T-helper 17 cell (primary cell): ENCODE measurements at regions not wholly inside any gene's neighbourhood (a gene's known extent, or its start where the extent isn't known, plus 50 kb on each side); places are given as distances from the start of the nearest gene placed in this dataset.

Source experiments
- ATAC-seq: fragments of 150-1000 bp; cut with Tn5 transposase; 2 replicates; pipeline ENCODE4 v1.10.0; 2021; ENCODE audit warnings: mild to moderate bottlenecking, moderate library complexity
- DNase-seq, 3 donors: peaks; one replicate each; pipeline versions ENCODE4 v3.0.0 to v3.0.0-alpha.2; 2020 to 2021
- H3K9me3 ChIP-seq: one replicate; pipeline ENCODE4 v1.7.0; 2013; ENCODE audit warnings: low read length, mild to moderate bottlenecking; ENCODE audit not compliant: control insufficient read depth, poor library complexity, severe bottlenecking
- H3K27ac Mint-ChIP-seq: one replicate; pipeline ENCODE4 v1.8.0; 2022; ENCODE audit warnings: mild to moderate bottlenecking, moderate library complexity, mixed read lengths
- H3K27me3 Mint-ChIP-seq: one replicate; pipeline ENCODE4 v1.8.0; 2022; ENCODE audit warnings: mixed read lengths
- H3K36me3 Mint-ChIP-seq: one replicate; pipeline ENCODE4 v1.8.0; 2022; ENCODE audit warnings: low read depth, mixed read lengths
- H3K4me1 Mint-ChIP-seq: one replicate; pipeline ENCODE4 v1.8.0; 2022; ENCODE audit warnings: mild to moderate bottlenecking, mixed read lengths
- H3K4me3 Mint-ChIP-seq: one replicate; pipeline ENCODE4 v1.8.0; 2022; ENCODE audit warnings: mild to moderate bottlenecking, moderate library complexity, mixed read lengths

DNA sequence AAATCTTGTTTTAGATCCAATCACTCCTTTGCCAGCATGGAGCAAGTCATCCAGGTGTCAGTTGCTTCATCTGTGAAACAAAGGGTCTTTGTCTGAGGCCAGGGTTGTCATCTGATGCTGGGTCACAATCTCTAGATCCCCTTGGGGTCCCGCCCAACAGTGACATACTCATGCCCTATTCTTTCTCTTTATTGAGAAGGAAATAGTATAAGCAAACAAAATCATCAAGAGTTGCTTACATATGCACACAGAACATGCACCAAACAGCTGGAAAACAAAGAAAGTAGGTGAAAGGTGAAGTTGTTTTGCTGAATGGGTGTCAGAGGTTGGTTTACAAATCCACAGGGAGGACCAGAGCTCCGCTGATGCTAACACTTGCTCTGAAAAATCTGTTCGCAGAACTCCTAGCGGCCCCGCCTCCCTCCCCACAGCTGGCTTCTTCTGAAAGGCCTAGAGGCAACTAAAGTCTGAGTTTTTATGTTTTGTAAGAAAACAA lies 106.1 kb upstream of the SLC44A1 start:
- ATAC-seq (no peak), DNase-seq (no peak)
- Mint-ChIP-seq H3K36me3 (peaks cover 2% of the 10 kb centered on the region), H3K4me3 (no peak overlapping the region), H3K4me1 (peaks cover 17% of the 10 kb centered on the region), H3K27me3 (peaks cover under 1% of the 10 kb centered on the region), H3K27ac (no peak overlapping the region)
- H3K9me3 ChIP-seq, result no peaks in the 10 kb centered on the region

DNA sequence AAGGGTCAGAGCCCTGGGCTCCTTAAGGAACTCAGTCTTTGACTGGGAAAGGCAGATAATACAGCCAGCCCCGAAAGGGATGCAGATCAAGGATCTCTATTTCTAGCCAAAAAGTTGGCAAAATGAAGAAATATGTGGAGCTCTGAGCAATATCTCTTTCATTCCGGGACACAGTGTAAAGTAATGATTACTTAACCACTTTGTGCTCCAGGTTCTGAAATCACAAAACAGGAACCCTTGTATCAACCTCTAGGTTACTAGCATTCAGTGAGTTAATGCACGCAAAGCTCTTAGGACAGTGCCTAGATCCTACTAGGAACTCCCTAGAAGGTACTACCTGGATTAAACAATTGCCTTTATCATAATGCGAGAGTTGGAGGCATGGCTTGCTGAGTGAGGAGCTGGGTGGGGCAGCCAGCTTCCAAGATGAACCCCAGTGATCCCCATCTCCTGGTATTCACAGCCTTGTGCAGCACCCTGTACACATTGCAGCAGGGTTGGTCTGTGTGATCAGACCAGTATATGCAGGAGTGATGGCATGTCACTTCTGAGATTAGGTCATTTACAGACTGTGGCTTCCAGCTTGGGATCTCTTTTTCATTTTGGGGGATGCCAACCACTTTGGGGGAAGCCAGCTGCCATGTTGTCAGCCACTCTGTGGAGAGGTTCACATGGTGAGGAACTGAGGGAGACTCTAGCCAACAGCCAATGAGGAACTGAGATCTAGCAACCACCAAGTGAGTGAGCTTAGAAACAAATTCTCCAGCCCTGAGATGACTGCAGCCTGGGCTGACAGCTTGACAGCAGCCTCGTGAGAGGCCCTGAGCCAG lies 103.1 kb upstream of the SLC44A1 start:
- Mint-ChIP-seq H3K4me3 (no peak overlapping the region), H3K27ac (peak overlapping the region; percentile 27), H3K36me3 (no peaks in the 10 kb centered on the region), H3K27me3 (peaks cover 6% of the 10 kb centered on the region), H3K4me1 (peaks cover 11% of the 10 kb centered on the region)
- H3K9me3 ChIP-seq, result no peaks in the 10 kb centered on the region
- DNase-seq (no peak), ATAC-seq (no peak)

DNA sequence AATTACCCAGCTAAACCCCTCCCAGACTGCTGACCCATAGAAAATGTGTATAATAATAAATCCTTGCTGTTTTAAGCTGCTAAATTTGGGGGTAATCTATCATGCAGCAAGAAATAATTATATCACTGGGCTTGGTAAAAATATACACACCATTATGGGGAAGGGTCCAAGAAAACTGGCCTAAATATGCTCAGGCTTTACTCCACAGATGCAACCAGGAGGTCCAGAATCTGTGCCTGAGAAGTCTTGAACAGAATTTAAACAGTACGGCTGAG lies 102.5 kb upstream of the SLC44A1 start:
- ATAC-seq (no peak), DNase-seq (no peak)
- H3K4me1 Mint-ChIP-seq, result peaks cover 11% of the 10 kb centered on the region
- no peak overlapping the region for H3K4me3 Mint-ChIP-seq
- H3K36me3 Mint-ChIP-seq, result no peaks in the 10 kb centered on the region
- H3K9me3 ChIP-seq, result no peaks in the 10 kb centered on the region
- peak overlapping the region; percentile 27 for H3K27ac Mint-ChIP-seq
- peaks cover 6% of the 10 kb centered on the region for H3K27me3 Mint-ChIP-seq

DNA sequence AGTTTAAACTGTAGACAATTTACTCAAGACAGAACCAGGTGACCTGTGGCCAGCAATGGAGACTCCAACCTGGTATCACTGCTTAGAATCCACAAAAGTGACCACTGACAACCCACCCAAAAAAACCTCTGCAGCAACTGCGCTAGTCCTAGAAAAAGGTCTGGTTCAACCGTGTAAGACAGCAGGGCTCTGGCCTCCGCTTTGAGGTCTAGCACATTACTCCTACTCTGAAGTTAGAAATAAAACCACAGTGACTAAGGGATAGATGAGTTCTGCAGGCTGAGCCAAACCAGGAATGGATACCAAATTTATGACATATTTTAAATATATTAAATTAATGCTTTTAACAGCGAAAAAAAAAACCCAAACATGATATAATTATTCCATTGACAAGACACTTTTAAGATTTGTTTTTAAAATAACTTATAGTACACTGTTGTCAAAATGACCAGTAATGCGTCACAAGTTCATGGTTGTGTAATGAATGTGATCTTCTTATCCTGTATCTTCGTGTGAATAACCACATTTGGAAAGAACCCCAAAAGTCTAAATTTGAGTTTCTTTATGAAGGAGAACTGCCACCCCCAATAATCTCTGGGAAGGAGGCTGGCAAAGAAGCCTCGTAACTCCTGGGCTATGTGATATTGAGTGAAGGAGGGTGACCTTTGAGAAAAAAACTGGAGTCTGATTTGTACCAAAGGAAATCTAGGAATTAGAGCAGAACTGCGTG lies 101.9 kb upstream of the SLC44A1 start:
- Mint-ChIP-seq H3K27me3 (peaks cover 6% of the 10 kb centered on the region), H3K27ac (no peak overlapping the region), H3K4me1 (peaks cover 11% of the 10 kb centered on the region), H3K36me3 (no peaks in the 10 kb centered on the region), H3K4me3 (no peak overlapping the region)
- no peak for DNase-seq
- no peak for ATAC-seq
- H3K9me3 ChIP-seq, result no peaks in the 10 kb centered on the region

DNA sequence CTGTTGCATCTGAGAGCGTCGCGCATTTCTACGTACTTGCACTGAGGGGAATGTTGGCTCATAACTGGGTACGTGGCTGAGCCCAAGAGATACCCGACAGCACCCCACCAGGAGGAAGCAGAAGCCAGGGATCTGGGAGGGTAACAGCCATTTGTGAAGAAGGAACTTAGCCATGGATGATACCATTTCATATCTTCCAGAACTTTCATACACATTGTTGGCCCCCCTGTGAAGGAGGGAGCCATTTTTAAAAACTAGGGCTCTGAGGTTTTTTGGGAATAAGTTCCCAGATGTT lies 101.4 kb upstream of the SLC44A1 start:
- Mint-ChIP-seq H3K27me3 (peaks cover 6% of the 10 kb centered on the region), H3K36me3 (no peaks in the 10 kb centered on the region), H3K4me1 (peaks cover 14% of the 10 kb centered on the region), H3K4me3 (no peak overlapping the region), H3K27ac (no peak overlapping the region)
- ATAC-seq (no peak), DNase-seq (no peak)
- no peaks in the 10 kb centered on the region for H3K9me3 ChIP-seq

DNA sequence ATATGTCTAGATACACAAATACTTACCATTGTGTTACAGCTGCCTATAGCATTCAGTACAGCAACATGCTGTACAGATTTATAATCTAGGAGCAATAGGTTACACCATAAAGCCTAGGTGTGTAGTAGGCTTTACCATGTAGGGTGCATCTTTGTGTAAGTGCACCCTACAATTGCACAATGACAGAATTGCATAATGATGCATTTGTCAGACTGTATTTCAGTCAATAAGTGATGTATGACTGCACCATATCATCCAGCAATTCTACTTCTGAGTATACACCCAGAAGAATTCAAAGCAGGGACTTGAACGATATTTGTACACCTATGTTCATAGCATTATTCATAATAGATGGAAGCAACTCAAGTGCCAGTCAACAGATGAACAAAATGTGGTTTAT lies 100.4 kb upstream of the SLC44A1 start:
- peaks cover 14% of the 10 kb centered on the region for H3K4me1 Mint-ChIP-seq
- no peaks in the 10 kb centered on the region for H3K9me3 ChIP-seq
- H3K27me3 Mint-ChIP-seq, result peaks cover 6% of the 10 kb centered on the region
- H3K27ac Mint-ChIP-seq, result peak overlapping the region; percentile 37
- no peak for ATAC-seq
- no peak overlapping the region for H3K4me3 Mint-ChIP-seq
- DNase-seq, result no peak
- H3K36me3 Mint-ChIP-seq, result no peaks in the 10 kb centered on the region

DNA sequence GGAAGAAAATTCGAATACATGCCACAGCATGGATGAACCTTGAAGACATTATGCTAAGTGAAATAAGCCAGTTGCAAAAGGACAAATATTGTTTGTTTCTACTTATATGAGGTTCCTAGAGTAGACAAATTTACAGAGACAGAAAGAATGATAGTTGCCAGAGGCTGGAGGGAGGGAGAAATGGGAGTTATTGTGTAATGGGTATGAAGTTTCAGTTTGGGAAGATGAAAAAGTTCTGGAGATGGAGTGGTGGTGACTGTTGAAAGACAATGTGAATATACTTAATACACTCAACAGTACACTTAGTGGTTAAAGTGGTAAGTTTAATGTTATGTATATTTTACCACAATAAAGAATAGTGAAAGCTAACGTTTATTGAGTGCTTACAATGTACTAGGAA lies 99.6 kb upstream of the SLC44A1 start:
- peaks cover 6% of the 10 kb centered on the region for H3K27me3 Mint-ChIP-seq

DNA sequence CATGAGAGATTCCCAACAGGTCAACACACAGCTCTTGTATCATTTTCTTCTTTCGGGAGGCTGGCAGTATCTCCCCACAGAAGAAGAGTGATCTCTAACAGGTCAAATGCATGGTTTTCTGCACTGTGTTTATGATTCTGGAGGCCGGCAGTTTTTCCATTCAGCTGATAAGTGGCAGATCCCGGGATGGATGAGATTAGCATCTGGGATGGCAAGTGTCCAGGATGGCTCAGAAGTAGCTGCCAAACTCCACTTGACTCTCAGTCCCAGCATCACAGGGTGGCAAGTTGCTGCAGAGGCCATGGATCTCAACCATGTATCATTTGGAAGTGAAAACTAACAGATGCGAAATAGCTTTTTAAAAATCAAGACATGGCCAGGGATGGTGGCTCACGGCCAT lies 97.8 kb upstream of the SLC44A1 start:
- no peak for DNase-seq
- H3K4me3 Mint-ChIP-seq, result no peak overlapping the region
- no peak for ATAC-seq

More for the DNA sequence above, 99.6 kb upstream of the SLC44A1 start:
- no peaks in the 10 kb centered on the region for H3K9me3 ChIP-seq
- Mint-ChIP-seq H3K27ac (no peak overlapping the region), H3K4me1 (peaks cover 14% of the 10 kb centered on the region), H3K36me3 (no peaks in the 10 kb centered on the region), H3K4me3 (no peak overlapping the region)
- no peak for DNase-seq
- no peak for ATAC-seq

DNA sequence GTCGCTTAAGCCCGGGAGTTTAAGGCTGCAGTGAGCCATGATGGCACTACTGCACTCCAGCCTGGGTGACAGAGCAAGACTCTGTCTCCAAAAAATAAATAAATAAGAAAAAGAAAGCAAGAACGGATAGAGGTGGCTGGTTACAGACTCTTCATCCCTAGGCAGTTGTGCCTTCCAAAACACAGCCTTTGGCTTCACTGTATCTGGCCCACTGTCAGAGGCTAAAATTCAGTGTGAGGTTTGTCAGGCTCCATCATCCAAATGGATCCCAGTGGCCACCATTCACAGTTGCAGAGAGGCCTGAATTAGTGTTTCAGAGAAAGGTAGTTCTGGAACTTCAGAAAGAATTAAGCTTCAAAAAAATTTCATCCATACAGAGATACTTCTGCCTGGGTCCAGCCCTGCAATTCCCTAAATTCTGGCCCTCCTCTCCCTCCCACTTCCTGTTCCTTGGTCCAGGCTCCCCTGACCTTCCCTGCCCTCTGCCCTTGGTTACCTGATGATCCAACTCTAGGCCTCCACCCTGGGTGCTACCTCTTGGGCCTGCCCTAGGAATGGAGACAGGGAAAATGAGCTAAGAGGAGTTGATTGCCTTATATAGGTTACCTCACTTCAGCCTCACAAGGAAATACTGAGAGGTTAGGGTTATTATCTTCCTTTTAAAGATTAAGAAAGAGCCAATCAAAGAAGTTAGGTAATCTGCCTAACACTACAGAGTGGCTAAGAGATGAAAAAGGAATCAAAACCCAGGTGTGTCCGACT lies 97.2 kb upstream of the SLC44A1 start:
- no peaks in the 10 kb centered on the region for H3K9me3 ChIP-seq
- no peak overlapping the region for H3K4me3 Mint-ChIP-seq
- no peak for DNase-seq
- no peak for ATAC-seq
- no peaks in the 10 kb centered on the region for H3K36me3 Mint-ChIP-seq
- peaks cover 25% of the 10 kb centered on the region for H3K4me1 Mint-ChIP-seq
- peaks cover 6% of the 10 kb centered on the region for H3K27me3 Mint-ChIP-seq
- H3K27ac Mint-ChIP-seq, result no peak overlapping the region

More for the DNA sequence above, 97.8 kb upstream of the SLC44A1 start:
- Mint-ChIP-seq H3K27ac (no peak overlapping the region), H3K4me1 (peaks cover 21% of the 10 kb centered on the region), H3K27me3 (peaks cover 6% of the 10 kb centered on the region), H3K36me3 (no peaks in the 10 kb centered on the region)
- H3K9me3 ChIP-seq, result no peaks in the 10 kb centered on the region

DNA sequence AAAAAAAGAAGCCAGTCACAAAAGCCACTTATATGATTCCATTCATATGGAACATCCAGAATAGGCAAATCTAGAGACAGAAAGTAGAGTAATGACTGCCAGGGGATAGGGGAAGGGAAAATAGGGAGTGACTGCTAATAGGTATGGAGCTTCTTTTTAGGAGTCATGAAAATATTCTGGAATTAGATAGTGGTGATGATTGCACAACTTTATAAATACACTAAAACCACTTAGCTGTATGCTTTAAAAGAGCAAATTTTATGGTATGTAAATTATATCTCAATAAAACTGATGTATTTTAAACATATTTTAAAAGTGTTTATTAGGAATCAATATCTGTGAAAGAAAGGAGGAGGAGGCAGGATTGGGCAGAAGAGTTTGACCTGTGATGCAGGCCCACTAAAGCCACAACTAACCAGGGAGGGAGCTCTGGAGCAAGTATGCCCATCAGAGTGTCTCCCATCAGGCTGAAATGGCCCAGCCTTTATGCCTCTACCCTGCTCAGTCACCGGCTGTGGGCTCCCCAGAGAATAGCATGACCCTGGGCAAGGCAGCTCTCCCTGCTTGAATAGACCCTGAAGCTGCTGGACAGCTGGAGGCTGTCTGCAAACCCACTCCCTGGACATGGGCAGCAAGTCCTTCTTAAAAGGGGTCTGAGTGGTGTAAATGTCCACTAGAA lies 96.0 kb upstream of the SLC44A1 start:
- ATAC-seq (no peak), DNase-seq (no peak)
- Mint-ChIP-seq H3K27ac (peak overlapping the region; percentile 32), H3K4me1 (peaks cover 25% of the 10 kb centered on the region), H3K36me3 (no peaks in the 10 kb centered on the region), H3K4me3 (no peak overlapping the region), H3K27me3 (peaks cover 5% of the 10 kb centered on the region)
- H3K9me3 ChIP-seq, result no peaks in the 10 kb centered on the region

DNA sequence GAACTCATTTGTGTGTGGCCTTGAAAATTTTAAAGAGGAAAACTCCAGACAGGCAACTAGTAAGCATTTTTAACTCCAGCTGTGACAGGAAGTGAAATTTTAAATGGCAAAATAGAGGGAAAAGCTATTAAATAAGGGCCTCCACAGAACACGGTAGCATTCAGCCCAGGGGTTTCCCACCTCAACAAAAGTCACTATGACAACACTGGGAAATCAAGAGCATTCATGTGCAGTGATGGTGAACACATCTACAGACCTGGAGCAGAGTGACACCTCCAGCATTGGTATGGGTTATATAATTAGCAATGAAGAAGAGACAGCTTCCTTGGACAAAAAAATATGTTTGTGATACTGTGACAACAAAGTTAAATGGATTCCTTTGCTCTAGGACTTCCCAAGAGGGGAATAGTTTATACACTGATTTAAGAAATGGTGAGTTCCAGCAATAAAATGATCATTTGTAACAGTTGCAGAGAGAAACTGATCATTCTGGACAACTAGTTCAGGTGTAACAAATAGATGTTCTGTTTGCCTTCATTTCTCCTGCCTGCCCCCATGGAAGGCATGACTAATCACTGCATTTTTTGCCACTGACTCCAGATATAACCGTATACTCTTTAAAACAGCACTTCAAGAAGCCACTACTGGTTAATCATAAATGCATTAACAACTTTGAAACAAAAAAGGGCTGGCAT lies 93.3 kb upstream of the SLC44A1 start:
- Mint-ChIP-seq H3K27ac (no peak overlapping the region), H3K27me3 (no peaks in the 10 kb centered on the region), H3K4me3 (no peak overlapping the region), H3K4me1 (peaks cover 30% of the 10 kb centered on the region), H3K36me3 (no peaks in the 10 kb centered on the region)
- H3K9me3 ChIP-seq, result no peaks in the 10 kb centered on the region
- ATAC-seq (no peak), DNase-seq (no peak)

DNA sequence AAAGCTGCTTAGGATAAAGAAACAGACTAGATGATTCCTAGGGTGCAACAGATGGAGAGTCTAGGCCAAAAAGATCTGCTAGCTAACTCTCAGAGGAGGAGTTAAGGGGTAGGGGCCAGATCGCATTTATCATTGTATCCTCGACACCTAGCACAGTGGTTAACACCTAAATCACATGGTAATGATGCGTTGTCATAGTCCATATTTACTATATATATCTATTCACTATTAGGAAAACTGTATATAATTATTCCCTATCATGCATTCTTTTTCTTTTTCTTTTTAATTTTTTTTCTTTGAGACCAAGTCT lies 92.8 kb upstream of the SLC44A1 start:
- no peak for DNase-seq
- H3K27me3 Mint-ChIP-seq, result no peaks in the 10 kb centered on the region
- H3K36me3 Mint-ChIP-seq, result no peaks in the 10 kb centered on the region
- peaks cover 27% of the 10 kb centered on the region for H3K4me1 Mint-ChIP-seq
- no peaks in the 10 kb centered on the region for H3K9me3 ChIP-seq
- H3K27ac Mint-ChIP-seq, result no peak overlapping the region
- H3K4me3 Mint-ChIP-seq, result no peak overlapping the region
- ATAC-seq, result no peak
